Panc1 (cell line): ENCODE measurements at regions not wholly inside any gene's neighbourhood (a gene's known extent, or its start where the extent isn't known, plus 50 kb on each side); places are given as distances from the start of the nearest gene placed in this dataset.

Source experiments
- ATAC-seq: fragments of 200-7000 bp; cut with Tn5 transposase; 2 replicates; pipeline ENCODE4 v1.9.1; 2020; ENCODE audit warnings: mild to moderate bottlenecking, moderate library complexity
- BruUV-seq: library from RNA; stranded (reverse); fragments of 400-500 nt; replicated peaks from 2 replicates; lab custom pipeline; 2021; lab: Mats Ljungman, UMichigan
- CTCF ChIA-PET: fragments of 300-600 bp; sonication (Branson Sonifier 250); formaldehyde crosslinking; loops from one replicate; lab custom pipeline; 2022; ENCODE audit warnings: antibody characterized with exemption; lab: Charles Lee
- POLR2A ChIA-PET: fragments of 300-600 bp; sonication (Branson Sonifier 250); formaldehyde crosslinking; loops from one replicate; lab custom pipeline; 2022; ENCODE audit warnings: antibody characterized with exemption; lab: Charles Lee
- DNase-seq: peaks from one replicate; pipeline ENCODE4 v3.0.0-alpha.2; 2010; ENCODE audit warnings: low read depth, low spot score
- H3K27ac ChIP-seq: 2 replicates; pipeline ENCODE4 v1.5.1; 2011; ENCODE audit warnings: mild to moderate bottlenecking, low read length, inconsistent platforms
- H3K27me3 ChIP-seq: fragments of 200-500 bp; sonication (Bioruptor generic); 2 replicates; pipeline ENCODE4 v1.6.0; 2014; ENCODE audit warnings: low read length, inconsistent platforms; ENCODE audit not compliant: control insufficient read depth, insufficient read depth
- H3K36me3 ChIP-seq: fragments of 200-500 bp; sonication (Bioruptor generic); 2 replicates; pipeline ENCODE4 v1.5.1; 2014; ENCODE audit warnings: inconsistent platforms, mild to moderate bottlenecking, low read length, moderate library complexity; ENCODE audit not compliant: control insufficient read depth, insufficient read depth
- H3K4me1 ChIP-seq: 2 replicates; pipeline ENCODE4 v1.5.1; 2011; ENCODE audit warnings: inconsistent platforms, mild to moderate bottlenecking, low read length, moderate library complexity; ENCODE audit not compliant: control insufficient read depth, insufficient read depth
- H3K4me3 ChIP-seq, 2 experiments: 2 replicates each; pipeline ENCODE4 v1.5.1; 2011 to 2012; ENCODE audit warnings: low read depth in 2 of 2, low read length in 2 of 2, mild to moderate bottlenecking in 2 of 2, inconsistent platforms in 1 of 2, moderate library complexity in 1 of 2
- H3K9me3 ChIP-seq: fragments of 200-500 bp; sonication (Bioruptor generic); 2 replicates; pipeline ENCODE4 v1.5.1; 2014; ENCODE audit warnings: low read depth, mild to moderate bottlenecking, inconsistent platforms, low read length, moderate library complexity; ENCODE audit not compliant: control insufficient read depth, insufficient read depth
- POLR2AphosphoS5 ChIP-seq: IDR thresholded peaks from 2 replicates; pipeline ENCODE4 v1.6.1; 2012; ENCODE audit warnings: mild to moderate bottlenecking, low read depth, low read length, moderate library complexity
- SIN3A ChIP-seq: IDR thresholded peaks from 2 replicates; pipeline ENCODE4 v1.6.1; 2012; ENCODE audit warnings: low read depth, mild to moderate bottlenecking, low read length, moderate library complexity, borderline replicate concordance; ENCODE audit not compliant: insufficient read depth
- TCF7L2 ChIP-seq: IDR thresholded peaks from 2 replicates; pipeline ENCODE4 v1.6.1; 2011; ENCODE audit warnings: mild to moderate bottlenecking, low read depth, low read length, inconsistent platforms
- in situ Hi-C: cut with HindIII; loops from 2 replicates; pipeline ENCODE4 v1.10.0; 2016; ENCODE audit warnings: low sequenced_read_pairs, low pct_unique_long_range_greater_than_20kb
- intact Hi-C: fragments of 100-400 bp; cut with micrococcal nuclease; formaldehyde crosslinking; loops from one replicate; pipeline ENCODE4 v1.10.0; 2022; ENCODE audit not compliant: unreplicated experiment
- TF ChIP-seq, protein P1 (sequence below): fragments of 450-650 bp; IDR thresholded peaks from 2 replicates; pipeline ENCODE4 v1.5.1; 2017; ENCODE audit warnings: mild to moderate bottlenecking
- TF ChIP-seq, protein P2 (sequence below), 2 experiments: IDR thresholded peaks; 2 replicates each; pipeline ENCODE4 v1.6.1; 2011 to 2012; ENCODE audit warnings: low read depth in 2 of 2, control low read depth in 1 of 2, low read length in 1 of 2, mild to moderate bottlenecking in 1 of 2, moderate library complexity in 1 of 2; ENCODE audit not compliant: insufficient read depth in 1 of 2

DNA sequence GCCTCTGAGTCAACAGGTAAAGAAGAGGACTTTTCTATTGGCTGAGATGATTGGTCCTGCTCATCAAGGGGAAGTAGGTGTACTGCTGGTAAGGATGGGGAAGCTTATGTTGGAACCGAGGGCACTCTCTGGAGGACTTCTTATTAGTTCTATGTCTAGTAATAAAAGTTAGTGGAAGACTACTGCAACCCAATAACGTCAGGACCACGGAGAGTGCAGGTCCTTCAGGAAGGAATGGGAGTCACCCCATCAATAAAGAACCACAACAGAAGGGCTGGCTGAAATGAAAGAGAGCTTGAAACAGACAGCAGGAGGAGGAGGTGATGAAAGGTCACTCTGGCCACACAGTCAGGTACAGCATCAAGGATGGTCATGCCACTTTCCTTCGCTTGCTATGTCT, 68.8 kb upstream of the PRR23E start:
- intact Hi-C loops = no loop called here
- Histone ChIP-seq H3K36me3 (no peaks in the 10 kb centered on the region), H3K9me3 (no peaks in the 10 kb centered on the region), H3K27ac (no peak overlapping the region), H3K4me1 (no peaks in the 10 kb centered on the region), H3K27me3 (peaks cover 14% of the 10 kb centered on the region), H3K4me3 (no peak overlapping the region)
- POLR2A ChIA-PET = no interaction called here
- no TSS peak for BruUV-seq
- ATAC-seq (no peak), DNase-seq (no peak)
- in situ Hi-C loops = no loop called here
- CTCF ChIA-PET = no interaction called here
- TF ChIP-seq, protein P1, sequence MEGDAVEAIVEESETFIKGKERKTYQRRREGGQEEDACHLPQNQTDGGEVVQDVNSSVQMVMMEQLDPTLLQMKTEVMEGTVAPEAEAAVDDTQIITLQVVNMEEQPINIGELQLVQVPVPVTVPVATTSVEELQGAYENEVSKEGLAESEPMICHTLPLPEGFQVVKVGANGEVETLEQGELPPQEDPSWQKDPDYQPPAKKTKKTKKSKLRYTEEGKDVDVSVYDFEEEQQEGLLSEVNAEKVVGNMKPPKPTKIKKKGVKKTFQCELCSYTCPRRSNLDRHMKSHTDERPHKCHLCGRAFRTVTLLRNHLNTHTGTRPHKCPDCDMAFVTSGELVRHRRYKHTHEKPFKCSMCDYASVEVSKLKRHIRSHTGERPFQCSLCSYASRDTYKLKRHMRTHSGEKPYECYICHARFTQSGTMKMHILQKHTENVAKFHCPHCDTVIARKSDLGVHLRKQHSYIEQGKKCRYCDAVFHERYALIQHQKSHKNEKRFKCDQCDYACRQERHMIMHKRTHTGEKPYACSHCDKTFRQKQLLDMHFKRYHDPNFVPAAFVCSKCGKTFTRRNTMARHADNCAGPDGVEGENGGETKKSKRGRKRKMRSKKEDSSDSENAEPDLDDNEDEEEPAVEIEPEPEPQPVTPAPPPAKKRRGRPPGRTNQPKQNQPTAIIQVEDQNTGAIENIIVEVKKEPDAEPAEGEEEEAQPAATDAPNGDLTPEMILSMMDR = no peak
- TF ChIP-seq, protein P2, sequence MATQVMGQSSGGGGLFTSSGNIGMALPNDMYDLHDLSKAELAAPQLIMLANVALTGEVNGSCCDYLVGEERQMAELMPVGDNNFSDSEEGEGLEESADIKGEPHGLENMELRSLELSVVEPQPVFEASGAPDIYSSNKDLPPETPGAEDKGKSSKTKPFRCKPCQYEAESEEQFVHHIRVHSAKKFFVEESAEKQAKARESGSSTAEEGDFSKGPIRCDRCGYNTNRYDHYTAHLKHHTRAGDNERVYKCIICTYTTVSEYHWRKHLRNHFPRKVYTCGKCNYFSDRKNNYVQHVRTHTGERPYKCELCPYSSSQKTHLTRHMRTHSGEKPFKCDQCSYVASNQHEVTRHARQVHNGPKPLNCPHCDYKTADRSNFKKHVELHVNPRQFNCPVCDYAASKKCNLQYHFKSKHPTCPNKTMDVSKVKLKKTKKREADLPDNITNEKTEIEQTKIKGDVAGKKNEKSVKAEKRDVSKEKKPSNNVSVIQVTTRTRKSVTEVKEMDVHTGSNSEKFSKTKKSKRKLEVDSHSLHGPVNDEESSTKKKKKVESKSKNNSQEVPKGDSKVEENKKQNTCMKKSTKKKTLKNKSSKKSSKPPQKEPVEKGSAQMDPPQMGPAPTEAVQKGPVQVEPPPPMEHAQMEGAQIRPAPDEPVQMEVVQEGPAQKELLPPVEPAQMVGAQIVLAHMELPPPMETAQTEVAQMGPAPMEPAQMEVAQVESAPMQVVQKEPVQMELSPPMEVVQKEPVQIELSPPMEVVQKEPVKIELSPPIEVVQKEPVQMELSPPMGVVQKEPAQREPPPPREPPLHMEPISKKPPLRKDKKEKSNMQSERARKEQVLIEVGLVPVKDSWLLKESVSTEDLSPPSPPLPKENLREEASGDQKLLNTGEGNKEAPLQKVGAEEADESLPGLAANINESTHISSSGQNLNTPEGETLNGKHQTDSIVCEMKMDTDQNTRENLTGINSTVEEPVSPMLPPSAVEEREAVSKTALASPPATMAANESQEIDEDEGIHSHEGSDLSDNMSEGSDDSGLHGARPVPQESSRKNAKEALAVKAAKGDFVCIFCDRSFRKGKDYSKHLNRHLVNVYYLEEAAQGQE (IDR thresholded peaks at IDR 0.05; ENCODE audit: insufficient read depth in 1 of 2, low read depth in 2 of 2, low read length in 1 of 2) = peak; percentile 38 to 72; a peak in 2 of 4 replicates

DNA sequence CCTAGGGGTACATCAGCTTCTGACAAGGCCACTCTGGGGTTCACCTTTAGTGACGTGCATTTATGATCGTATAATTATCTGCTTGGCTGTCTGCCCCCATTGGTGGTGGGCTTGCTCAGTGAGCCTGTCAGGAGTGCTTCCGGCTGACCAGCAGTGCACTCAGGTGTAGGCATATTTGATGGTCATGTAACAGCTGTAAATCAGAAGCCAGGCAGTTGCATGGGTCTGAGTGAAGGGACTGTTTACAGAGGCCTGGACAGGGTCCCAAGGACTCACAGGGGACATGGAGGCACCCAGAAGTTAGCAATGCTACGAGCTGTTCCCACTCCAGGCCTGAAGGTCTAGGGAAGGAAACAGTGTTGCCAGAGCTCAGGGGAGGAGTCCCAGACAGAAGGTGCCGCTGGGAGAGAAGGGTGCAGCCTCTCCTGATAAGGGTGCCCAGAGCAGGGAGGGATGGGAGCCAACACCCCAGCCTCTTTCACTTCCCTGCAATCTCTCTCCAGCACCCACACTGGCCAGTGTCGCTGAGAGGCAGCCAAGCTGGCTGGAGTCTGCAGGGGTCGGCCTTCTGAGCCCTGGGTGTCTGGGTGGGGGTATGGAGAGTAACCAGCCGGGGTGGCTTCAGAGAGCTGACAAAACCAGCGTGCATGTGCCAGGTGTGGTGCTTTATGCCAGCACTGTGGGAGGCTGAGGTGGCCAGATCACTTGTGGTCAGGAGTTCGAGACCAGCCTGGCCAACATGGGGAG, 61.3 kb upstream of the PRR23E start:
- TF ChIP-seq, protein P2 (IDR thresholded peaks at IDR 0.05; ENCODE audit: insufficient read depth in 1 of 2, low read depth in 2 of 2, low read length in 1 of 2) = no peak
- TF ChIP-seq SIN3A = no peak
- TF ChIP-seq, protein P1 = no peak
- no peak for TF ChIP-seq TCF7L2
- TF ChIP-seq POLR2AphosphoS5 = no peak
- Histone ChIP-seq H3K27me3 (peaks cover 17% of the 10 kb centered on the region; the same call in 1 of the 2 replicates), H3K36me3 (no peaks in the 10 kb centered on the region), H3K4me1 (peaks cover 6% of the 10 kb centered on the region; the same call in 1 of the 2 replicates), H3K9me3 (no peaks in the 10 kb centered on the region), H3K4me3 (no peak overlapping the region), H3K27ac (no peak overlapping the region)
- CTCF ChIA-PET = no interaction called here
- POLR2A ChIA-PET = no interaction called here
- DNase-seq (no peak), ATAC-seq (no peak)
- intact Hi-C loops (no loop called here), in situ Hi-C loops (no loop called here)
- BruUV-seq = no TSS peak
